ENCODE measurements at regions not wholly inside any gene's neighbourhood (a gene's known extent, or its start where the extent isn't known, plus 50 kb on each side); places are given as distances from the start of the nearest gene placed in this dataset.

- POLR2A ChIA-PET (ENCODE audit: unreplicated experiment), result no interaction called here
- Histone ChIP-seq H4K20me1 (ENCODE audit: insufficient read depth, low read length) (no peaks in the 10 kb centered on the region), H3K79me1 (ENCODE audit: low read depth in 1 of 2, low read length in 2 of 2) (no peaks in the 10 kb centered on the region), H4K5ac (ENCODE audit: low read depth, low read length) (no peak overlapping the region), H3K4me1 (ENCODE audit: control insufficient read depth, insufficient read depth, low read length) (no peaks in the 10 kb centered on the region), H2BK5ac (ENCODE audit: low read depth, low read length, poor library complexity, severe bottlenecking) (no peak overlapping the region), H3K4me2 (ENCODE audit: low read depth, low read length) (no peak overlapping the region), H3K9me3 (ENCODE audit: control insufficient read depth, insufficient read depth, low read length) (peaks cover 26% of the 10 kb centered on the region), H4K91ac (ENCODE audit: insufficient read depth, low read depth, low read length) (no peak overlapping the region), H4K8ac (ENCODE audit: low read depth in 2 of 2, low read length in 2 of 2) (no peak overlapping the region), H3K36me3 (ENCODE audit: control insufficient read depth, insufficient read depth, low read length) (no peaks in the 10 kb centered on the region), H3K23ac (ENCODE audit: low read depth, low read length) (no peak overlapping the region), H2BK20ac (ENCODE audit: low read depth, low read length) (no peak overlapping the region), H3K4me3 (ENCODE audit: insufficient read depth, low read depth, low read length) (no peak overlapping the region), H3K9me1 (ENCODE audit: insufficient read depth, low read length) (no peaks in the 10 kb centered on the region), H2BK120ac (ENCODE audit: low read depth, low read length) (no peak overlapping the region), H3K27ac (ENCODE audit: insufficient read depth, low read length) (no peak overlapping the region), H2AK5ac (ENCODE audit: low read depth, low read length) (no peak overlapping the region), H2AFZ (replicated peaks; ENCODE audit: low read length, poor library complexity) (no peak overlapping the region), H3K18ac (ENCODE audit: low read depth, low read length) (no peak overlapping the region), H3K4ac (ENCODE audit: low read depth, low read length) (no peak overlapping the region), H3K27me3 (ENCODE audit: control insufficient read depth, insufficient read depth, low read length) (no peaks in the 10 kb centered on the region), H2BK15ac (ENCODE audit: low read depth, low read length) (no peak overlapping the region), H3K56ac (ENCODE audit: extremely low read depth, insufficient read depth, low read length) (no peak overlapping the region), H2AK9ac (replicated peaks; ENCODE audit: low read depth, low read length, poor library complexity) (no peak overlapping the region), H3K9ac (ENCODE audit: low read depth, low read length) (no peak overlapping the region), H3K14ac (replicated peaks; ENCODE audit: low read depth, low read length) (no peak overlapping the region)
- DNase-seq (no peak), ATAC-seq (ENCODE audit: low read depth) (no peak)
- CTCF ChIA-PET, result no interaction called here
- no CpG with 5 or more reads among the region's 12 CpGs for WGBS, 2 experiments (ENCODE audit: extremely low coverage in 2 of 2, insufficient read length in 1 of 2)
- dilution Hi-C loops (cut with HindIII; ENCODE audit: low sequenced_read_pairs, unreplicated experiment), result no loop called here
- BruUV-seq (replicated peaks), result no TSS peak
- intact Hi-C loops (cut with micrococcal nuclease), result no loop called here
- TF ChIP-seq ELK1 (IDR thresholded peaks at IDR 0.05; ENCODE audit: borderline replicate concordance, low read depth, low read length), result no peak
- TF ChIP-seq MAZ (IDR thresholded peaks at IDR 0.05; ENCODE audit: borderline replicate concordance, low read depth, low read length), result no peak
- no peak for TF ChIP-seq POLR2A (IDR thresholded peaks at IDR 0.05; ENCODE audit: low read depth, low read length)
- TF ChIP-seq FOS (IDR thresholded peaks at IDR 0.05; ENCODE audit: low read depth, low read length), result no peak
- TF ChIP-seq CEBPB (IDR thresholded peaks at IDR 0.05; ENCODE audit: low read depth, low read length), result no peak
- no peak for TF ChIP-seq CHD1 (IDR thresholded peaks at IDR 0.05; ENCODE audit: low read depth, low read length)
- no peak for TF ChIP-seq RAD21 (IDR thresholded peaks at IDR 0.05; ENCODE audit: low read length)
- no peak for TF ChIP-seq BHLHE40 (IDR thresholded peaks at IDR 0.05; ENCODE audit: low read depth, low read length)
- no peak for TF ChIP-seq RCOR1 (IDR thresholded peaks at IDR 0.05; ENCODE audit: insufficient replicate concordance, low read length)
- TF ChIP-seq MAFK (IDR thresholded peaks at IDR 0.05; ENCODE audit: low read depth, low read length), result no peak
- TF ChIP-seq RFX5 (IDR thresholded peaks at IDR 0.05; ENCODE audit: low read depth, low read length), result no peak
- TF ChIP-seq, protein P1, sequence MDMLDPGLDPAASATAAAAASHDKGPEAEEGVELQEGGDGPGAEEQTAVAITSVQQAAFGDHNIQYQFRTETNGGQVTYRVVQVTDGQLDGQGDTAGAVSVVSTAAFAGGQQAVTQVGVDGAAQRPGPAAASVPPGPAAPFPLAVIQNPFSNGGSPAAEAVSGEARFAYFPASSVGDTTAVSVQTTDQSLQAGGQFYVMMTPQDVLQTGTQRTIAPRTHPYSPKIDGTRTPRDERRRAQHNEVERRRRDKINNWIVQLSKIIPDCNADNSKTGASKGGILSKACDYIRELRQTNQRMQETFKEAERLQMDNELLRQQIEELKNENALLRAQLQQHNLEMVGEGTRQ (IDR thresholded peaks at IDR 0.05; ENCODE audit: low read depth, low read length), result no peak
- no peak for TF ChIP-seq NFE2L2 (IDR thresholded peaks at IDR 0.05; ENCODE audit: low read depth, low read length)
- no peak for TF ChIP-seq SMC3 (IDR thresholded peaks at IDR 0.05; ENCODE audit: low read depth, low read length)
- in situ Hi-C loops (cut with MboI; ENCODE audit: low sequenced_read_pairs), result no loop called here
Observed at GRCh38 chr12:131226345-131227265, 272.9 kb downstream of the ADGRD1 start.

All from IMR-90 (cell line).